GM23248 (cell line): ENCODE measurements at regions not wholly inside any gene's neighbourhood (a gene's known extent, or its start where the extent isn't known, plus 50 kb on each side); places are given as distances from the start of the nearest gene placed in this dataset.

Experiments
- DNase-seq: peaks from one replicate; pipeline ENCODE4 v3.0.0-alpha.2; 2015
- H2AFZ ChIP-seq: fragments of 200-600 bp; sonication (generic); 2 replicates; pipeline ENCODE4 v1.6.1; 2016; ENCODE audit warnings: antibody characterized with exemption
- H3F3A ChIP-seq: fragments of 200-600 bp; sonication (generic); 2 replicates; pipeline ENCODE4 v1.6.1; 2016; ENCODE audit warnings: mild to moderate bottlenecking, antibody characterized with exemption, mixed run types; ENCODE audit not compliant: insufficient read depth
- H3K27ac ChIP-seq: fragments of 200-600 bp; sonication (generic); 2 replicates; pipeline ENCODE4 v1.5.1; 2016; ENCODE audit warnings: mild to moderate bottlenecking
- H3K27me3 ChIP-seq: fragments of 200-600 bp; sonication (generic); replicated peaks from 2 replicates; pipeline ENCODE4 v1.6.1; 2016; ENCODE audit warnings: mild to moderate bottlenecking; ENCODE audit not compliant: insufficient read depth
- H3K36me3 ChIP-seq: fragments of 200-600 bp; sonication (generic); 2 replicates; pipeline ENCODE4 v1.6.1; 2016; ENCODE audit warnings: low read depth, mild to moderate bottlenecking
- H3K4me1 ChIP-seq: fragments of 200-600 bp; sonication (generic); 2 replicates; pipeline ENCODE4 v1.6.1; 2016; ENCODE audit warnings: mild to moderate bottlenecking; ENCODE audit not compliant: insufficient read depth
- H3K4me2 ChIP-seq: fragments of 200-600 bp; sonication (generic); one replicate; pipeline ENCODE4 v1.6.1; 2016; ENCODE audit warnings: mild to moderate bottlenecking; ENCODE audit not compliant: unreplicated experiment
- H3K4me3 ChIP-seq: fragments of 200-600 bp; sonication (generic); 2 replicates; pipeline ENCODE4 v1.5.1; 2016; ENCODE audit warnings: mild to moderate bottlenecking
- H3K79me2 ChIP-seq: fragments of 200-600 bp; sonication (generic); 2 replicates; pipeline ENCODE4 v1.6.1; 2016; ENCODE audit warnings: mild to moderate bottlenecking; ENCODE audit not compliant: insufficient read depth
- H3K9ac ChIP-seq: fragments of 200-600 bp; sonication (generic); 2 replicates; pipeline ENCODE4 v1.6.1; 2016; ENCODE audit warnings: mild to moderate bottlenecking
- H3K9me2 ChIP-seq: fragments of 200-600 bp; sonication (generic); 2 replicates; pipeline ENCODE4 v1.6.1; 2016; ENCODE audit warnings: mixed run types, mild to moderate bottlenecking, moderate library complexity; ENCODE audit not compliant: insufficient read depth
- H3K9me3 ChIP-seq: fragments of 200-600 bp; sonication (generic); one replicate; pipeline ENCODE4 v1.6.1; 2017; ENCODE audit warnings: low read depth
- H4K20me1 ChIP-seq: fragments of 200-600 bp; sonication (generic); 2 replicates; pipeline ENCODE4 v1.6.0; 2016; ENCODE audit not compliant: insufficient read depth
- EZH2 ChIP-seq: fragments of 200-600 bp; sonication (generic); IDR thresholded peaks from 2 replicates; pipeline ENCODE4 v1.6.1; 2018; ENCODE audit warnings: antibody characterized with exemption, mild to moderate bottlenecking; ENCODE audit not compliant: insufficient read depth, poor library complexity, severe bottlenecking
- EZH2phosphoT487 ChIP-seq: fragments of 200-600 bp; sonication (generic); IDR thresholded peaks from 2 replicates; pipeline ENCODE4 v1.6.1; 2018; ENCODE audit warnings: antibody characterized with exemption, moderate library complexity, mild to moderate bottlenecking, low read depth; ENCODE audit not compliant: insufficient read depth
- WGBS, 2 experiments: methylation state at CpG; one replicate each; pipeline ENCODE4 v1.1.6; 2015 to 2017; ENCODE audit warnings: low lambda C conversion rate in 2 of 2, low coverage in 1 of 2; ENCODE audit errors: missing lambda C conversion rate in 2 of 2; 5-methylcytosine and 5-hydroxymethylcytosine counted together
- in situ Hi-C: fragments of 300-500 bp; cut with MboI; formaldehyde crosslinking; loops from 2 replicates; pipeline ENCODE4 v1.15.0; 2020

DNA sequence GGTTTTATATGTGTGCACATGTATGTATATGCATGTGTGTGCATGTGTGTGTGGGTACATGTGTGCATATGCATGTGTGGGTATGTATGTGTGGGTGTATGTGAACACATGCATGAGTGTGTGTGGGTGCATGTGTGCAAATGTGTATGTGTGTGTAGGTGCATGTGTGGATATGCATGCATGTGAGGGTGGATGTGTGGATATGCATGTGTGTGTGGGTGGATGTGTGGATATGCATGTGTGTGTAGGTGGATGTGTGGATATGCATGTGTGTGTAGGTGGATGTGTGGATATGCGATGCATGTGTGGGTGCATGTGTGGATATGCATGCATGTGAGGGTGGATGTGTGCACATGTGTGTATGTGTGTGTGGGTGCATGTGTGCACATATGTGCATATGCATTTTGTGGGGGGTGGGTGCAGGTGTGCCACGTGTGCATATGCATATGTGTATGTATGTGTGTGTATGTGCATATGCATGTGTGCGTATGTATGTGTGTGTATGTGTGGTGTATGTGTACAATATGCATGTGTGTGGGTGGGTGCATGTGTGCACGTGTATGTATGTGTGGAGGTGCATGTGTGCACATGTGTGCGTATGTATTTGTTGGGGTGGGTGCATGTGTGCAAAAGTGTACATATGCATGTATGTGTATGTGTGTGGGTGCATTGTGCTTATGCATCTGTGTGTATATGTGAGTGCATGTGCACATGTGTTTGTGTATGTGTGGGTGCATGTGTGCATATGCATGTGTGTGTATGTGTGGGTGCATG lies 144.2 kb downstream of the GAS1 start:
- Histone ChIP-seq H3K9ac (no peak overlapping the region), H2AFZ (no peak overlapping the region), H3K4me2 (no peak overlapping the region), H3K36me3 (no peaks in the 10 kb centered on the region), H4K20me1 (no peaks in the 10 kb centered on the region), H3K27me3 (no peaks in the 10 kb centered on the region), H3K27ac (no peak overlapping the region), H3K9me3 (no peaks in the 10 kb centered on the region), H3K4me3 (no peak overlapping the region), H3K79me2 (no peaks in the 10 kb centered on the region), H3K4me1 (peaks cover 7% of the 10 kb centered on the region; the same call in 1 of the 2 replicates), H3K9me2 (no peaks in the 10 kb centered on the region), H3F3A (no peaks in the 10 kb centered on the region)
- WGBS, 2 experiments: 86 to 87% methylated on average over 5 of the region's 5 CpGs
- in situ Hi-C loops: no loop called here
- DNase-seq: no peak
- TF ChIP-seq EZH2: no peak
- TF ChIP-seq EZH2phosphoT487: no peak

DNA sequence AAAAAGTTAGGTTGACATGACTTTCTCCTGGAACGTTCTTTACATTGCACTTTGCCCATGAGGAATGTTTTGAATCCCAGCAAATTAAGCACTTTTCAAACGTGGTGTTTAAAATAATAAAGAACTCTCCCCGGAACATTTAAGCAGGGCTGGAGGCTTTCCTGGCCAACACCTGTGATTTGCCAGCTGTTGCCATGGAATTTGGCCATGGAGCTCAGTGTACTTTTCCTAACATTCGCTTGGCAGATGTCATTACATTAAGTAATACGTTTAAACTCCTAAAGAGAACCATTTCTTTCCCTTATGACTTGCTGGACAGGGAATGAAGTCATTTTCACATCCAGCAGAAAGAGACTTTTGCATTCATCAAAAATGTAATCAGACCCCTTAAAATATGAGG lies 146.1 kb downstream of the GAS1 start:
- Histone ChIP-seq H4K20me1 (no peaks in the 10 kb centered on the region), H2AFZ (no peak overlapping the region; the same call in 1 of the 2 replicates), H3K4me2 (no peak overlapping the region), H3K36me3 (no peaks in the 10 kb centered on the region), H3K9me3 (no peaks in the 10 kb centered on the region), H3K9ac (no peak overlapping the region), H3K79me2 (no peaks in the 10 kb centered on the region), H3K27ac (no peak overlapping the region), H3K9me2 (no peaks in the 10 kb centered on the region), H3K4me1 (peaks cover 19% of the 10 kb centered on the region), H3F3A (peaks cover 8% of the 10 kb centered on the region), H3K4me3 (no peak overlapping the region), H3K27me3 (no peaks in the 10 kb centered on the region)
- in situ Hi-C loops: no loop called here
- TF ChIP-seq EZH2phosphoT487: no peak
- TF ChIP-seq EZH2: no peak
- WGBS, 2 experiments: 16% methylated on average over 5 of the region's 5 CpGs
- peak; percentile 30 for DNase-seq

DNA sequence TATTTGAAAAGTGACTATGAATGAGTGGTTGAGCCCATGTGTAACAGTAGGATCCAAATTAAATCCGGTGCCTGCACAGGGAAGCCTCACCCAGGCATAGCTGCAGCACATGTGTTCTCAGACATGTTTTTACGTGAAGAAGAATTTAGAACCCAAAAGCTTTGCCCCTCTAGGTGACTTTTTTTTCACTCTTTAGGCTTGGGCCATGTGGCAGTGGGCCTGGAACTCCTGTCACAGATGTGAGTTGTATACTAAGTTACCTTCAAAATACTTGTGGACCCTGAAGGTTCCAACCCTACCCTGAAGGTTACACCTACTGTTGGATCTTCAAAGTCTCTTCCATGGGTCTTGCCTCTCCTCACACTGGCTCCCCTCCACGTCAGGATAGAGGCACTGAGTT lies 146.6 kb downstream of the GAS1 start:
- no peak overlapping the region for H3K27ac ChIP-seq
- no peaks in the 10 kb centered on the region for H3K9me3 ChIP-seq
- in situ Hi-C loops: no loop called here
- H3K4me2 ChIP-seq: no peak overlapping the region
- no peaks in the 10 kb centered on the region for H4K20me1 ChIP-seq
- 83 to 95% methylated on average over 3 of the region's 3 CpGs for WGBS, 2 experiments
- H3K9ac ChIP-seq: no peak overlapping the region
- no peaks in the 10 kb centered on the region for H3K9me2 ChIP-seq
- H3F3A ChIP-seq: peaks cover 14% of the 10 kb centered on the region
- H3K27me3 ChIP-seq: no peaks in the 10 kb centered on the region
- H3K36me3 ChIP-seq: no peaks in the 10 kb centered on the region
- no peak overlapping the region for H3K4me3 ChIP-seq
- DNase-seq: no peak
- TF ChIP-seq EZH2: no peak
- H3K79me2 ChIP-seq: no peaks in the 10 kb centered on the region
- no peak overlapping the region for H2AFZ ChIP-seq
- peaks cover 23% of the 10 kb centered on the region for H3K4me1 ChIP-seq

DNA sequence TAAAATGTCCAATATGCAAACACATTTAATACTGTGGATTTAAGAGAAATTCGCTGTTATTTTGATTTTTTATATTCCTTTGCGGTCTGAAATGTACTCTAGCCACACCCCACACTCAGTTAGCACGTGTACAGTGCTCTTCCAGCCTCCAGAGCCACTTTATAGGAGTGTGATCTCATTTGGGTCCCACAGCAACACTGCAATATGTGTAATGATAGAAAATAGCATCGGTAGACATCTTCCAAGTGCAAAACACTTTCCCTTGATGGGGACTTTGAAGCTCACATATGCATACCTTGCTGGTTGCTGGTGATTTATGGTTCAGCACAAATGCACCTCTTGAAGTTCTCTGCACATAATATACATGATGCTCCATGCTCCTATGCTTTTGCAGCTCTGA lies 148.3 kb downstream of the GAS1 start:
- no peak overlapping the region for H3K4me2 ChIP-seq
- no peak overlapping the region for H2AFZ ChIP-seq
- no peaks in the 10 kb centered on the region for H3K79me2 ChIP-seq
- no peaks in the 10 kb centered on the region for H3K9me2 ChIP-seq
- no peak for DNase-seq
- no peaks in the 10 kb centered on the region for H3K27me3 ChIP-seq
- no peak overlapping the region for H3K9ac ChIP-seq
- TF ChIP-seq EZH2phosphoT487: no peak
- TF ChIP-seq EZH2: no peak
- H3K27ac ChIP-seq: no peak overlapping the region
- H3K4me1 ChIP-seq: peaks cover 40% of the 10 kb centered on the region
- H3K9me3 ChIP-seq: no peaks in the 10 kb centered on the region
- H4K20me1 ChIP-seq: no peaks in the 10 kb centered on the region
- no peaks in the 10 kb centered on the region for H3K36me3 ChIP-seq
- in situ Hi-C loops: loop anchor here (10.0 kb wide), 1 partner anchor 164 kb away; no protein-coding TSS in a partner anchor
- 24 to 26% methylated on average over 4 of the region's 4 CpGs for WGBS, 2 experiments
- peaks cover 31% of the 10 kb centered on the region for H3F3A ChIP-seq
- H3K4me3 ChIP-seq: no peak overlapping the region
